ENCODE measurements at regions not wholly inside any gene's neighbourhood (a gene's known extent, or its start where the extent isn't known, plus 50 kb on each side); places are given as distances from the start of the nearest gene placed in this dataset.

- Mint-ChIP-seq H3K4me3 (ENCODE audit: unreplicated experiment) (no peak overlapping the region), H3K36me3 (ENCODE audit: insufficient read depth, unreplicated experiment) (no peaks in the 10 kb centered on the region), H3K9me3 (ENCODE audit: unreplicated experiment) (no peaks in the 10 kb centered on the region), H3K27me3 (ENCODE audit: insufficient read depth, unreplicated experiment) (peaks cover 17% of the 10 kb centered on the region), H3K27ac (ENCODE audit: unreplicated experiment) (no peak overlapping the region), H3K4me1 (ENCODE audit: low read depth, unreplicated experiment) (no peaks in the 10 kb centered on the region)
- no peaks in the 10 kb centered on the region; the same call in 1 of the 2 replicates for H3K27me3 ChIP-seq (replicated peaks; ENCODE audit: control insufficient read depth, insufficient read depth, low read length)
- no peaks in the 10 kb centered on the region for H3K36me3 ChIP-seq (ENCODE audit: control insufficient read depth, insufficient read depth, low read length)
- DNase-seq: no peak
- no peak for TF ChIP-seq CTCF (IDR thresholded peaks at IDR 0.05; ENCODE audit: insufficient read depth in 1 of 2, low read depth in 1 of 2, low read length in 1 of 2, severe bottlenecking in 1 of 2, unreplicated experiment in 1 of 2)
- BruUV-seq (replicated peaks): no TSS peak
- ChIA-PET POLR2A (no interaction called here), CTCF (no interaction called here)
- intact Hi-C loops (cut with micrococcal nuclease; ENCODE audit: unreplicated experiment): no loop called here
- no peak overlapping the region for H3K4me3 ChIP-seq (ENCODE audit: low read depth, low read length)
- H3K9me3 ChIP-seq: no peaks in the 10 kb centered on the region
- no peaks in the 10 kb centered on the region for H3K4me1 ChIP-seq
These were observed 864.6 kb downstream of the TMEM121 start for GRCh38 chr14:106390947-106391346.

GRCh38 chr14:106393742-106394141 lies 867.4 kb downstream of the TMEM121 start:
- TF ChIP-seq CTCF (IDR thresholded peaks at IDR 0.05; ENCODE audit: insufficient read depth in 1 of 2, low read depth in 1 of 2, low read length in 1 of 2, severe bottlenecking in 1 of 2, unreplicated experiment in 1 of 2): no peak
- Mint-ChIP-seq H3K4me1 (ENCODE audit: low read depth, unreplicated experiment) (no peaks in the 10 kb centered on the region), H3K4me3 (ENCODE audit: unreplicated experiment) (no peak overlapping the region), H3K27ac (ENCODE audit: unreplicated experiment) (no peak overlapping the region), H3K27me3 (ENCODE audit: insufficient read depth, unreplicated experiment) (peaks cover 20% of the 10 kb centered on the region), H3K9me3 (ENCODE audit: unreplicated experiment) (no peaks in the 10 kb centered on the region), H3K36me3 (ENCODE audit: insufficient read depth, unreplicated experiment) (no peaks in the 10 kb centered on the region)
- ChIA-PET POLR2A (no interaction called here), CTCF (no interaction called here)
- no peaks in the 10 kb centered on the region; the same call in 1 of the 2 replicates for H3K27me3 ChIP-seq (replicated peaks; ENCODE audit: control insufficient read depth, insufficient read depth, low read length)
- no TSS peak for BruUV-seq (replicated peaks)
- H3K9me3 ChIP-seq: no peaks in the 10 kb centered on the region
- no peak for DNase-seq
- no peak overlapping the region for H3K4me3 ChIP-seq (ENCODE audit: low read depth, low read length)
- no peaks in the 10 kb centered on the region for H3K4me1 ChIP-seq
- no peaks in the 10 kb centered on the region for H3K36me3 ChIP-seq (ENCODE audit: control insufficient read depth, insufficient read depth, low read length)
- intact Hi-C loops (cut with micrococcal nuclease; ENCODE audit: unreplicated experiment): no loop called here

- POLR2A ChIA-PET: no interaction called here
- Mint-ChIP-seq H3K4me1 (ENCODE audit: low read depth, unreplicated experiment) (no peaks in the 10 kb centered on the region), H3K27me3 (ENCODE audit: insufficient read depth, unreplicated experiment) (peaks cover 16% of the 10 kb centered on the region), H3K9me3 (ENCODE audit: unreplicated experiment) (no peaks in the 10 kb centered on the region), H3K36me3 (ENCODE audit: insufficient read depth, unreplicated experiment) (no peaks in the 10 kb centered on the region), H3K27ac (ENCODE audit: unreplicated experiment) (no peak overlapping the region), H3K4me3 (ENCODE audit: unreplicated experiment) (no peak overlapping the region)
- CTCF ChIA-PET: interaction anchor here (0.6 to 0.7 kb wide), 2 partner anchors 89 to 356 kb away, joined by 3 read pairs; no protein-coding TSS in a partner anchor
- no peak overlapping the region for H3K4me3 ChIP-seq (ENCODE audit: low read depth, low read length)
- H3K27me3 ChIP-seq (replicated peaks; ENCODE audit: control insufficient read depth, insufficient read depth, low read length): no peaks in the 10 kb centered on the region
- no peaks in the 10 kb centered on the region for H3K36me3 ChIP-seq (ENCODE audit: control insufficient read depth, insufficient read depth, low read length)
- H3K4me1 ChIP-seq: no peaks in the 10 kb centered on the region
- intact Hi-C loops (cut with micrococcal nuclease; ENCODE audit: unreplicated experiment): no loop called here
- no peak for TF ChIP-seq CTCF (IDR thresholded peaks at IDR 0.05; ENCODE audit: insufficient read depth in 1 of 2, low read depth in 1 of 2, low read length in 1 of 2, severe bottlenecking in 1 of 2, unreplicated experiment in 1 of 2)
- no peak for DNase-seq
- no TSS peak for BruUV-seq (replicated peaks)
- no peaks in the 10 kb centered on the region for H3K9me3 ChIP-seq
These were observed 869.2 kb downstream of the TMEM121 start for GRCh38 chr14:106395456-106396050.
